Astrocyte (in vitro differentiated cells and primary cell): ENCODE measurements at regions not wholly inside any gene's neighbourhood (a gene's known extent, or its start where the extent isn't known, plus 50 kb on each side); places are given as distances from the start of the nearest gene placed in this dataset.

Experiments
- CTCF ChIP-seq: IDR thresholded peaks from 2 replicates; pipeline ENCODE4 v1.5.1; 2011; ENCODE audit warnings: low read depth, mild to moderate bottlenecking, inconsistent platforms, low read length, moderate library complexity; ENCODE audit not compliant: insufficient read depth
- EZH2 ChIP-seq: IDR thresholded peaks from 2 replicates; pipeline ENCODE4 v1.6.1; 2012; ENCODE audit warnings: mild to moderate bottlenecking, low read length, inconsistent platforms; ENCODE audit not compliant: insufficient read depth

GRCh38 chr21:29235714-29236197, 63.0 kb upstream of the BACH1 start:
- TF ChIP-seq CTCF (no peak), EZH2 (no peak)
